Breast epithelium (tissue), 4 donors: ENCODE measurements at regions not wholly inside any gene's neighbourhood (a gene's known extent, or its start where the extent isn't known, plus 50 kb on each side); places are given as distances from the start of the nearest gene placed in this dataset.
"Not testable (repeated sequence)": the region's sequence is repeated elsewhere in the genome, so short reads cannot be mapped to it uniquely, and the experiment has no call there.

Experiments
- DNase-seq, 2 donors: peaks; one replicate each; pipeline ENCODE4 v3.0.0-alpha.2; 2019; ENCODE audit warnings: low spot score in 2 of 2
- H3K27ac ChIP-seq, 2 donors: fragments of 200-600 bp; sonication (generic) in 1 of 2; one replicate each; pipeline ENCODE4 v1.5.1; 2016 to 2019; ENCODE audit warnings: mild to moderate bottlenecking in 1 of 2
- H3K27me3 ChIP-seq, 2 donors: fragments of 200-600 bp; sonication (generic) in 1 of 2; one replicate each; pipeline versions ENCODE4 v1.5.1 to v1.6.0; 2017 to 2019; ENCODE audit warnings: control low read depth in 1 of 2, mild to moderate bottlenecking in 1 of 2
- H3K36me3 ChIP-seq: fragments of 200-600 bp; one replicate; pipeline ENCODE4 v1.5.1; 2019
- H3K4me1 ChIP-seq, 2 donors: fragments of 200-600 bp; sonication (generic); one replicate each; pipeline ENCODE4 v1.5.1; 2016 to 2019; ENCODE audit warnings: control low read depth in 1 of 2
- H3K4me3 ChIP-seq, 3 donors: fragments of 200-600 bp; sonication (generic); 1 replicate in 2 of 3; 2 replicates in 1 of 3; pipeline ENCODE4 v1.5.1; 2016 to 2019; ENCODE audit warnings: mild to moderate bottlenecking in 3 of 3, moderate library complexity in 2 of 3
- H3K9me3 ChIP-seq, 2 donors: fragments of 200-600 bp; sonication (generic) in 1 of 2; one replicate each; pipeline ENCODE4 v1.5.1; 2016 to 2019; ENCODE audit warnings: control low read depth in 1 of 2
- CTCF ChIP-seq, 3 donors: fragments of 450-650 bp; IDR thresholded peaks; one replicate each; pipeline ENCODE4 v1.5.1; 2016 to 2017; ENCODE audit warnings: antibody characterized with exemption in 3 of 3, mild to moderate bottlenecking in 3 of 3, moderate library complexity in 3 of 3
- POLR2A ChIP-seq: fragments of 450-650 bp; IDR thresholded peaks from one replicate; pipeline ENCODE4 v1.6.1; 2016; ENCODE audit warnings: antibody characterized with exemption, mild to moderate bottlenecking, moderate library complexity
- POLR2AphosphoS5 ChIP-seq, 3 donors: sonication (generic); formaldehyde crosslinking; IDR thresholded peaks; one replicate each; pipeline ENCODE4 v1.6.1; 2017; ENCODE audit warnings: antibody characterized with exemption in 3 of 3
- intact Hi-C: fragments of 100-400 bp; cut with DNase I; formaldehyde crosslinking; loops from one replicate; pipeline ENCODE4 v1.15.1; 2023; ENCODE audit warnings: low total_unique reads

GRCh38 chr1:228648647-228649383, 86.5 kb upstream of the RHOU start:
- TF ChIP-seq CTCF (IDR thresholded peaks at IDR 0.05): no peak
- no peak for TF ChIP-seq POLR2AphosphoS5 (IDR thresholded peaks at IDR 0.05)
- TF ChIP-seq POLR2A: no peak
- Histone ChIP-seq H3K9me3 (no peaks in the 10 kb centered on the region), H3K36me3 (no peaks in the 10 kb centered on the region), H3K27me3 (peaks cover 0 to 32% of the 10 kb centered on the region in 2 donors), H3K4me1 (peaks cover 3 to 5% of the 10 kb centered on the region in 2 donors), H3K27ac (no peak overlapping the region), H3K4me3 (no peak overlapping the region)
- DNase-seq: no peak
- intact Hi-C loops: no loop called here

GRCh38 chr1:228650141-228650540, 85.1 kb upstream of the RHOU start:
- intact Hi-C loops: no loop called here
- peaks cover 3 to 5% of the 10 kb centered on the region in 2 donors for H3K4me1 ChIP-seq
- TF ChIP-seq POLR2A: no peak
- no peak for TF ChIP-seq CTCF (IDR thresholded peaks at IDR 0.05)
- TF ChIP-seq POLR2AphosphoS5 (IDR thresholded peaks at IDR 0.05): no peak
- no peak for DNase-seq
- H3K27me3 ChIP-seq: peaks cover 0 to 32% of the 10 kb centered on the region in 2 donors
- no peaks in the 10 kb centered on the region for H3K9me3 ChIP-seq
- no peak overlapping the region for H3K27ac ChIP-seq
- H3K36me3 ChIP-seq: no peaks in the 10 kb centered on the region
- H3K4me3 ChIP-seq: no peak overlapping the region

DNA sequence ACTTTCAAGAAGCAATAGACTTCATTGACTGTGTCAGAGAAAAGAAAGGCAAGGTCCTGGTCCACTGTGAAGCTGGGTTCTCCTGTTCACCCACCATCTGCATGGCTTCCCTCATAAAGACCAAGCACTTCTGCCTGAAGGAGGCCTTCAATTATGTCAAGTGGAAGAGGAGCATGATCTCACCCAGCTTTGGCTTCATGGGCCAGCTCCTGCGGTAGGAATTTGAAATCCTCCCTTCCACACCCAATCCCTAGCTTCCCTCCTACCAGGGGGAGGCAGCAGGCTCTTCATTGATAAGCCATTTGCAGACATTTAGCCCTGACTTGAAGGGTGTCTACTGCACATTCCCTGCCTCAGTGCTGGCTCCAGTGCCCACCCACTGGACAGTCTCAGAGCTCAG, 84.3 kb upstream of the RHOU start:
- TF ChIP-seq POLR2A (no peak), CTCF (IDR thresholded peaks at IDR 0.05) (no peak)
- Histone ChIP-seq H3K27me3 (peaks cover 0 to 32% of the 10 kb centered on the region in 2 donors), H3K4me3 (no peak overlapping the region), H3K27ac (no peak overlapping the region), H3K4me1 (peaks cover 3 to 5% of the 10 kb centered on the region in 2 donors), H3K36me3 (no peaks in the 10 kb centered on the region), H3K9me3 (no peaks in the 10 kb centered on the region)
- intact Hi-C loops: no loop called here
- no peak for DNase-seq

DNA sequence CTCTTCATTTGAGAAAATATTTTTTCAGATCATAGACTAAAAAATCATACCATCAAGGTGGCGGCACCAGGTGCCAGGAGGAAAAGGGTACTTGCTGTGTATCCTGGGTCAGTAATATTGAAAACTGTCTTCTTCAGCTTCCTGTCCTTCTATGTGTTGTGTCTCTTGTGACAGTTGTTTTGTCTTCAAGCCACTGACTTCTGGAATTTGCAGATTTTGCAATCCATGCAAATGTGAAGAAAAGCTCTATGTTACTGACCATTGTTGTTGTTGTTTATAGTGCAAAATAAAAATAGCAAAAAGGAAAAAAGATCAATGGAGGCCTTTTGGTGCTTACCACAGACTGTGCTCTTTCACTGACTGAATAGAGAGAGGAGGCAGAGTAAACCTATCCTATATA, 83.2 kb upstream of the RHOU start:
- Histone ChIP-seq H3K27ac (no peak overlapping the region), H3K4me3 (no peak overlapping the region), H3K4me1 (peaks cover 3 to 5% of the 10 kb centered on the region in 2 donors), H3K9me3 (no peaks in the 10 kb centered on the region), H3K36me3 (no peaks in the 10 kb centered on the region), H3K27me3 (peaks cover 0 to 32% of the 10 kb centered on the region in 2 donors)
- no peak for DNase-seq
- no peak for TF ChIP-seq POLR2A
- no peak for TF ChIP-seq CTCF (IDR thresholded peaks at IDR 0.05)
- TF ChIP-seq POLR2AphosphoS5 (IDR thresholded peaks at IDR 0.05): no peak
- intact Hi-C loops: no loop called here

DNA sequence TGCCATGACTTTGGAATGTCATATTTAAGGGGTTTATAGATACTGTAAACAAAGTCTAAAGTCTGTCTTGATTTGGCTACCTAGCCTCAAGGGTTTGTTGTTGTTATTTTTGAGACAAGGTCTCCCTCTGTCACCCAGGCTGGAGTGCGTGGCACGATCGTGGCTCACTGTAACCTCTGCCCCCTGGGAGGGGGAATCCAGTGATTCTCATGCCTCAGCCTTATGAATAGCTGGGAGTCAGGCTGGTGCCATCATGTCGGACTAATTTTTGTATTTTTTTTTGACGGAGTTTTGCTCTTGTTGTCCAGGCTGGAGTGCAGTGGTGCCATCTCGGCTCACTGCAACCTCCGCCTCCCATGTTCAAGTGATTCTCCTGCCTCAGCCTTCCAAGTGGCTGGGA, 82.2 kb upstream of the RHOU start:
- H3K27me3 ChIP-seq: peaks cover 0 to 30% of the 10 kb centered on the region in 2 donors

More for the DNA sequence above, 82.2 kb upstream of the RHOU start:
- H3K36me3 ChIP-seq, H3K4me3 ChIP-seq, DNase-seq, H3K9me3 ChIP-seq, H3K4me1 ChIP-seq, H3K27ac ChIP-seq, intact Hi-C loops: not testable (repeated sequence)
